HL-60 (cell line): ENCODE measurements at regions not wholly inside any gene's neighbourhood (a gene's known extent, or its start where the extent isn't known, plus 50 kb on each side); places are given as distances from the start of the nearest gene placed in this dataset.

Experiments
- CTCF ChIP-seq: IDR thresholded peaks from one replicate; pipeline ENCODE4 v1.5.1; 2011; ENCODE audit warnings: low read length, control low read depth, inconsistent platforms; ENCODE audit not compliant: insufficient read depth
- GABPA ChIP-seq: IDR thresholded peaks from 2 replicates; pipeline ENCODE4 v1.6.1; 2012; ENCODE audit warnings: low read depth
- POLR2AphosphoS5 ChIP-seq: IDR thresholded peaks from 2 replicates; pipeline ENCODE4 v1.6.1; 2012; ENCODE audit warnings: low read depth
- REST ChIP-seq: IDR thresholded peaks from 2 replicates; pipeline ENCODE4 v1.6.1; 2012; ENCODE audit warnings: low read depth; ENCODE audit not compliant: insufficient replicate concordance
- SPI1 ChIP-seq: IDR thresholded peaks from 2 replicates; pipeline ENCODE4 v1.6.1; 2012; ENCODE audit warnings: low read depth, mild to moderate bottlenecking, borderline replicate concordance

GRCh38 chr2:23169896-23170295 lies 215.1 kb upstream of the KLHL29 start:
- no peak for TF ChIP-seq CTCF
- TF ChIP-seq REST = no peak
- no peak for TF ChIP-seq POLR2AphosphoS5
- no peak for TF ChIP-seq GABPA
- TF ChIP-seq SPI1 = no peak
